Stomach (tissue), 8 donors: ENCODE measurements at regions not wholly inside any gene's neighbourhood (a gene's known extent, or its start where the extent isn't known, plus 50 kb on each side); places are given as distances from the start of the nearest gene placed in this dataset.

Experiments used
- DNase-seq, 2 donors: peaks; one replicate each; pipeline versions ENCODE4 v3.0.0 to v3.0.0-alpha.2; 2013 to 2019
- H3K27ac ChIP-seq, 5 donors: fragments of 200-600 bp in 4 of 5; sonication (generic) in 4 of 5; one replicate each; pipeline ENCODE4 v1.5.1; 2013 to 2019; ENCODE audit warnings: mild to moderate bottlenecking in 1 of 5, moderate library complexity in 1 of 5
- H3K27me3 ChIP-seq, 3 donors: fragments of 200-600 bp; sonication (generic); one replicate each; pipeline ENCODE4 v1.5.1; 2017 to 2019; ENCODE audit warnings: mixed run types in 1 of 3
- H3K36me3 ChIP-seq, 4 donors: fragments of 200-600 bp; sonication (generic); 1 replicate in 3 of 4; 2 replicates in 1 of 4; pipeline ENCODE4 v1.5.1; 2016 to 2019
- H3K4me1 ChIP-seq, 4 donors: fragments of 200-600 bp; sonication (generic); one replicate each; pipeline ENCODE4 v1.5.1; 2016 to 2019
- H3K4me3 ChIP-seq, 4 donors: fragments of 200-600 bp; sonication (generic) in 3 of 4; one replicate each; pipeline ENCODE4 v1.5.1; 2016 to 2019; ENCODE audit warnings: mild to moderate bottlenecking in 1 of 4
- H3K9me3 ChIP-seq, 4 donors: fragments of 200-600 bp; sonication (generic); one replicate each; pipeline ENCODE4 v1.5.1; 2016 to 2019
- CTCF ChIP-seq, 7 experiments: fragments of 450-650 bp in 4 of 7; fragments of 200-600 bp in 3 of 7; sonication (generic) in 3 of 7; IDR thresholded peaks; one replicate each; pipeline ENCODE4 v1.5.1; 2016 to 2019; ENCODE audit warnings: antibody characterized with exemption in 7 of 7, control low read depth in 2 of 7, mild to moderate bottlenecking in 1 of 7
- EP300 ChIP-seq: sonication (generic); formaldehyde crosslinking; IDR thresholded peaks from one replicate; pipeline ENCODE4 v1.6.1; 2017; ENCODE audit warnings: antibody characterized with exemption
- POLR2A ChIP-seq, 4 donors: fragments of 450-650 bp; IDR thresholded peaks; one replicate each; pipeline ENCODE4 v1.6.1; 2016; ENCODE audit warnings: antibody characterized with exemption in 4 of 4, control low read depth in 2 of 4, mild to moderate bottlenecking in 1 of 4, moderate library complexity in 1 of 4
- POLR2AphosphoS5 ChIP-seq, 3 donors: sonication (generic); formaldehyde crosslinking; IDR thresholded peaks; one replicate each; pipeline ENCODE4 v1.6.1; 2016; ENCODE audit warnings: antibody characterized with exemption in 3 of 3
- WGBS, 5 donors: extraction: QIAGEN DNeasy Blood & Tissue Kit in 3 of 5; methylation state at CpG; one replicate each; pipeline versions ENCODE4 v1.1.5 to v1.1.7; 2013 to 2018; 5-methylcytosine and 5-hydroxymethylcytosine counted together
- intact Hi-C: fragments of 100-400 bp; cut with DNase I; formaldehyde crosslinking; loops from one replicate; pipeline ENCODE4 v1.15.1; 2023; ENCODE audit warnings: low total_unique reads
- donor health status: healthy with polysubstance abuse.
- donor health status: Bipolar disorder and iron deficiency.
- donor health status: healthy.

GRCh38 chr16:74100395-74101326 is 196.0 kb upstream of the PSMD7 start:
- no peaks in the 10 kb centered on the region for H3K27me3 ChIP-seq
- H3K27ac ChIP-seq: no peak overlapping the region
- H3K9me3 ChIP-seq: no peaks in the 10 kb centered on the region
- 29 to 48% (median 29%) methylated on average over 7 of the region's 7 CpGs for WGBS, 5 donors
- H3K36me3 ChIP-seq: no peaks in the 10 kb centered on the region
- no peak overlapping the region for H3K4me3 ChIP-seq
- intact Hi-C loops: no loop called here
- TF ChIP-seq POLR2A (IDR thresholded peaks at IDR 0.05) (no peak), EP300 (no peak), POLR2AphosphoS5 (IDR thresholded peaks at IDR 0.05) (no peak), CTCF (IDR thresholded peaks at IDR 0.05) (no peak)
- peak in 1 of 2 donors; percentile 31 for DNase-seq
- H3K4me1 ChIP-seq: no peaks in the 10 kb centered on the region

GRCh38 chr16:74099530-74099929 is 197.1 kb upstream of the PSMD7 start:
- H3K4me3 ChIP-seq: no peak overlapping the region
- no peaks in the 10 kb centered on the region for H3K27me3 ChIP-seq
- no peaks in the 10 kb centered on the region for H3K4me1 ChIP-seq
- intact Hi-C loops: no loop called here
- no peak for DNase-seq
- no peaks in the 10 kb centered on the region for H3K9me3 ChIP-seq
- H3K27ac ChIP-seq: no peak overlapping the region
- WGBS, 5 donors: 87 to 94% (median 88%) methylated on average over 8 of the region's 8 CpGs
- no peaks in the 10 kb centered on the region for H3K36me3 ChIP-seq
- no peak for TF ChIP-seq CTCF (IDR thresholded peaks at IDR 0.05)
- no peak for TF ChIP-seq POLR2AphosphoS5 (IDR thresholded peaks at IDR 0.05)
- no peak for TF ChIP-seq POLR2A (IDR thresholded peaks at IDR 0.05)
- no peak for TF ChIP-seq EP300

- no peak for DNase-seq
- WGBS, 5 donors: 87 to 100% (median 93%) methylated on average over 1 of the region's 1 CpG
- Histone ChIP-seq H3K4me3 (no peak overlapping the region), H3K9me3 (no peaks in the 10 kb centered on the region), H3K27me3 (no peaks in the 10 kb centered on the region), H3K27ac (no peak overlapping the region), H3K4me1 (no peaks in the 10 kb centered on the region), H3K36me3 (no peaks in the 10 kb centered on the region)
- TF ChIP-seq POLR2A (IDR thresholded peaks at IDR 0.05) (no peak), EP300 (no peak), CTCF (IDR thresholded peaks at IDR 0.05) (no peak), POLR2AphosphoS5 (IDR thresholded peaks at IDR 0.05) (no peak)
- intact Hi-C loops: no loop called here
Measured at GRCh38 chr16:74094962-74095361, 201.7 kb upstream of the PSMD7 start.

- Histone ChIP-seq H3K4me3 (no peak overlapping the region), H3K4me1 (no peaks in the 10 kb centered on the region), H3K27me3 (no peaks in the 10 kb centered on the region), H3K36me3 (no peaks in the 10 kb centered on the region), H3K27ac (no peak overlapping the region), H3K9me3 (no peaks in the 10 kb centered on the region)
- 89 to 94% (median 91%) methylated on average over 4 of the region's 4 CpGs for WGBS, 5 donors
- intact Hi-C loops: no loop called here
- DNase-seq: no peak
- TF ChIP-seq POLR2AphosphoS5 (IDR thresholded peaks at IDR 0.05): no peak
- no peak for TF ChIP-seq EP300
Measured at GRCh38 chr16:74094514-74094913, 202.1 kb upstream of the PSMD7 start.

- Histone ChIP-seq H3K27ac (no peak overlapping the region), H3K36me3 (no peaks in the 10 kb centered on the region), H3K9me3 (no peaks in the 10 kb centered on the region), H3K4me1 (no peaks in the 10 kb centered on the region), H3K4me3 (no peak overlapping the region), H3K27me3 (no peaks in the 10 kb centered on the region)
- no peak for DNase-seq
- TF ChIP-seq CTCF (IDR thresholded peaks at IDR 0.05) (no peak), POLR2A (IDR thresholded peaks at IDR 0.05) (no peak), POLR2AphosphoS5 (IDR thresholded peaks at IDR 0.05) (no peak), EP300 (no peak)
- intact Hi-C loops: no loop called here
- WGBS, 5 donors: 84 to 92% (median 88%) methylated on average over 4 of the region's 4 CpGs
Measured at GRCh38 chr16:74092336-74092735, 204.3 kb upstream of the PSMD7 start.
